ENCODE measurements at regions not wholly inside any gene's neighbourhood (a gene's known extent, or its start where the extent isn't known, plus 50 kb on each side); places are given as distances from the start of the nearest gene placed in this dataset.

DNA sequence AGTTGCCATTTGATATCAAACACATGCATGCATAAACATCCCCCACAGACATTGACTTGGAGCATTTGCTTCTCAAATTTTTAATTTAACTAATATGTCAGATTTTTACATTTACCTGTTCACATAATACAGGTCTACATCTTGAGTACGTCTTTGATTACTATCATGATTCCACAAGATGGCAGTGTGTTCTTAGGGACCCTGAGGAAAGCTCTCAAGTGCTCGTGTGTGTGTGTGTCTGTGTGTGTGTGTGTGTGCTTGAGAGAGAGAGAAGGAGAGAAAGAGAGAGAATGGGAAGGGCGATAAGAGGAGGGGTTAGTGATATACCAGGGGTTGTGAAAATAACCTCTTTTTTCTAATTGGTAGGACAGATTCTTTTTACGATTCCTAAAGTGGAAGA lies 167.1 kb upstream of the OR4E1 start:
- Mint-ChIP-seq H3K27me3 (peaks cover 13 to 19% of the 10 kb centered on the region in 2 donors), H3K4me1 (peaks cover 2 to 10% (median 10%) of the 10 kb centered on the region in 3 donors), H3K9me3 (no peaks in the 10 kb centered on the region), H3K27ac (peak overlapping the region in 1 of 2 donors; percentile 84), H3K36me3 (no peaks in the 10 kb centered on the region), H3K4me3 (peak overlapping the region; percentile 58 to 71 (median 60))
- Histone ChIP-seq H3K4me3 (ENCODE audit: control insufficient read depth in 1 of 2, extremely low read depth in 1 of 2, low read length in 1 of 2) (peak overlapping the region in 1 of 2 donors; percentile 23), H3K9me3 (no peaks in the 10 kb centered on the region), H3K27me3 (replicated peaks in 1 of 2; ENCODE audit: control insufficient read depth in 2 of 2, extremely low read depth in 1 of 2, insufficient read depth in 2 of 2, low read length in 1 of 2) (peaks cover 0 to 6% of the 10 kb centered on the region in 2 experiments), H3K4me1 (ENCODE audit: control insufficient read depth in 1 of 2, extremely low read depth in 1 of 2, insufficient read depth in 2 of 2, low read length in 2 of 2) (no peaks in the 10 kb centered on the region), H3K27ac (ENCODE audit: low read length) (no peak overlapping the region), H3K36me3 (ENCODE audit: control insufficient read depth in 2 of 2, extremely low read depth in 1 of 2, insufficient read depth in 1 of 2, low read length in 1 of 2) (no peaks in the 10 kb centered on the region)
- no CpG with 5 or more reads among the region's 4 CpGs for WGBS (ENCODE audit: insufficient coverage)
- ATAC-seq (replicated peaks in 1 of 4) = peak; percentile 15 to 61 (median 54)
- CTCF ChIA-PET = interaction anchor here (0.7 to 1.9 kb wide), 6 partner anchors 10 to 92 kb away, joined by 3 to 8 read pairs (median 4); no protein-coding TSS in a partner anchor
- POLR2A ChIA-PET = interaction anchor here in 1 of 2 donors (0.6 kb wide), 1 partner anchor 712 kb away, joined by 15 read pairs; no protein-coding TSS in a partner anchor
- peak in 3 of 35 experiments; percentile 7 to 50 (median 9) for DNase-seq

DNA sequence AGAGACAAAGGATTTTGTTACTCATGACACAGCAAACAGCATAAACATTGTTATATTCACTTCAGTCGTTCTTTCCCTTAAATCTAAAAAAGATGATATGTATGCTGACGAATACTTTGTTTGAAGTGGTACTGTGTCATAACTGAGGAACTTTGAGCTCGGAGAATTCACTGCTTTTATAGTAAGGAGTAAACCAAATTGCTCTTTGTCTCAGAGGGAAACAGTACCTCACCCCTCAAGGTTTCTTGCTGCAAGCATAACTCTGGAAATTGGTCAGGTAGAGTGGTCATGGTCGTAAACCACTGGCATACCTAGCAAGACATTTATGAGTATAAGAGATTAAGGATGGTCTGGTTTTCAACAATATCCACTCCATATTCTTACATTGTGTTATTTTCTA lies 160.2 kb upstream of the OR4E1 start:
- no peaks in the 10 kb centered on the region for H3K9me3 Mint-ChIP-seq
- peaks cover 27 to 37% of the 10 kb centered on the region in 2 donors for H3K27me3 Mint-ChIP-seq
- Histone ChIP-seq H3K36me3 (ENCODE audit: control insufficient read depth in 2 of 2, extremely low read depth in 1 of 2, insufficient read depth in 1 of 2, low read length in 1 of 2) (no peaks in the 10 kb centered on the region), H3K4me1 (ENCODE audit: control insufficient read depth in 1 of 2, extremely low read depth in 1 of 2, insufficient read depth in 2 of 2, low read length in 2 of 2) (no peaks in the 10 kb centered on the region), H3K27ac (ENCODE audit: low read length) (no peak overlapping the region), H3K4me3 (ENCODE audit: control insufficient read depth in 1 of 2, extremely low read depth in 1 of 2, low read length in 1 of 2) (no peak overlapping the region), H3K9me3 (no peaks in the 10 kb centered on the region), H3K27me3 (replicated peaks in 1 of 2; ENCODE audit: control insufficient read depth in 2 of 2, extremely low read depth in 1 of 2, insufficient read depth in 2 of 2, low read length in 1 of 2) (peaks cover 0 to 23% of the 10 kb centered on the region in 2 experiments)
- H3K4me1 Mint-ChIP-seq = no peaks in the 10 kb centered on the region
- DNase-seq (no peak), ATAC-seq (replicated peaks in 1 of 4) (no peak)
- WGBS (ENCODE audit: insufficient coverage) = no CpG with 5 or more reads among the region's 4 CpGs
- no peaks in the 10 kb centered on the region for H3K36me3 Mint-ChIP-seq
- ChIA-PET CTCF (no interaction called here), POLR2A (no interaction called here)
- H3K4me3 Mint-ChIP-seq = no peak overlapping the region
- H3K27ac Mint-ChIP-seq = no peak overlapping the region

DNA sequence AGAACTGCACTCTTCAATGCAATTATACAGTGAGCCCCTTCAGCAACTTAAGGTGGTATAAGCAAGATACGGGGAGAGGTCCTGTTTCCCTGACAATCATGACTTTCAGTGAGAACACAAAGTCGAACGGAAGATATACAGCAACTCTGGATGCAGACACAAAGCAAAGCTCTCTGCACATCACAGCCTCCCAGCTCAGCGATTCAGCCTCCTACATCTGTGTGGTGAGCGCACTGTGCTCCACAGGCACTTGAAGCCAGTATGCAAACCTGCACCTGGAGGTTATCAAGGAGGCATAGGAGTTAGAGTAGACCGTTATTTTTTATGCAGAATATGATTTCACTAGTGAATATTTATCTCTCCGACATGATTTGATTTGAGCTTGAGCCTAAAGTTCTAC lies 152.2 kb upstream of the OR4E1 start:
- ChIA-PET POLR2A (no interaction called here), CTCF (interaction anchor here (0.7 to 1.6 kb wide), 3 partner anchors 24 to 57 kb away, joined by 3 to 4 read pairs (median 4); no protein-coding TSS in a partner anchor)
- Histone ChIP-seq H3K4me3 (ENCODE audit: control insufficient read depth in 1 of 2, extremely low read depth in 1 of 2, low read length in 1 of 2) (peak overlapping the region; percentile 7 to 17), H3K36me3 (ENCODE audit: control insufficient read depth in 2 of 2, extremely low read depth in 1 of 2, insufficient read depth in 1 of 2, low read length in 1 of 2) (no peaks in the 10 kb centered on the region), H3K27ac (ENCODE audit: low read length) (no peak overlapping the region), H3K4me1 (ENCODE audit: control insufficient read depth in 1 of 2, extremely low read depth in 1 of 2, insufficient read depth in 2 of 2, low read length in 2 of 2) (no peaks in the 10 kb centered on the region), H3K9me3 (no peaks in the 10 kb centered on the region), H3K27me3 (replicated peaks in 1 of 2; ENCODE audit: control insufficient read depth in 2 of 2, extremely low read depth in 1 of 2, insufficient read depth in 2 of 2, low read length in 1 of 2) (peaks cover 0 to 5% of the 10 kb centered on the region in 2 experiments)
- Mint-ChIP-seq H3K4me1 (peaks cover 4 to 6% (median 5%) of the 10 kb centered on the region in 3 donors), H3K9me3 (no peaks in the 10 kb centered on the region), H3K27ac (peak overlapping the region; percentile 41 to 45), H3K4me3 (peak overlapping the region; percentile 48 to 65 (median 62)), H3K27me3 (peaks cover 29 to 33% of the 10 kb centered on the region in 2 donors), H3K36me3 (no peaks in the 10 kb centered on the region)
- peak in 1 of 4 experiments; percentile 61 for ATAC-seq (replicated peaks in 1 of 4)
- no peak for DNase-seq
- WGBS (ENCODE audit: insufficient coverage) = no CpG with 5 or more reads among the region's 7 CpGs

DNA sequence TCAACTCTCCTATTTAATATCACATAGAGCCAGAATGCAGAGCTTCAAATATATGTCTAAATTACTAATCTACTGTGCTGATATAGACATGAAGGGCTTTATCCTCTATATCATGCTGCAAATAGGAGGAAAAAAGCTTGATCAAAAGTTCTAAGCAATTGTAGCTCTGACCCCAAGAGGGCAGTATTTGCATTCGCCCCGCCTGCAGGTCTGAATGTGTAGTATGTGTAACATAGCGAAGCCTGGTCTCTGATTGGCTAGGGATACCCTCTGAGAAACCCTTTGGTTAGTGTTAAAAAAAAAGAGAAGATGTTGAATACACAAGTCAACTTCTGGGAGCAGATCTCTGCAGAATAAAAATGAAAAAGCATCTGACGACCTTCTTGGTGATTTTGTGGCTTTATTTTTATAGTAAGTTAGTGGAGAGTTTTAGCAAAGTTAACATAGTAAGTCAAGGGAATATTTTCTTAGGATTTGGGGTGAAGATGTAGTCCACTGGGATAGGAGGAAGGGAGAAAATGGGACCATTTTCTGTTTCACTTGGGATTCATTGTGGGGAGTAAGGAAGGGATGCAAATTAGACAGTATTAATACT lies 151.6 kb upstream of the OR4E1 start:
- WGBS (ENCODE audit: insufficient coverage) = 11% methylated on average over 4 of the region's 4 CpGs
- H3K4me3 ChIP-seq (ENCODE audit: control insufficient read depth in 1 of 2, extremely low read depth in 1 of 2, low read length in 1 of 2) = peak overlapping the region; percentile 7 to 17
- Mint-ChIP-seq H3K27ac (peak overlapping the region; percentile 41 to 45), H3K9me3 (no peaks in the 10 kb centered on the region), H3K27me3 (peaks cover 34 to 37% of the 10 kb centered on the region in 2 donors), H3K4me3 (peak overlapping the region; percentile 48 to 65 (median 62)), H3K36me3 (no peaks in the 10 kb centered on the region), H3K4me1 (peaks cover 4 to 9% (median 6%) of the 10 kb centered on the region in 3 donors)
- DNase-seq (peak in 30 of 35 experiments; percentile 10 to 73 (median 28)), ATAC-seq (replicated peaks in 1 of 4) (peak; percentile 86 to 97 (median 91))
- H3K36me3 ChIP-seq (ENCODE audit: control insufficient read depth in 2 of 2, extremely low read depth in 1 of 2, insufficient read depth in 1 of 2, low read length in 1 of 2) = no peaks in the 10 kb centered on the region
- no peaks in the 10 kb centered on the region for H3K4me1 ChIP-seq (ENCODE audit: control insufficient read depth in 1 of 2, extremely low read depth in 1 of 2, insufficient read depth in 2 of 2, low read length in 2 of 2)
- ChIA-PET POLR2A (interaction anchor here in 1 of 2 donors (0.6 to 1.1 kb wide), 3 partner anchors 22 to 1048 kb away, joined by 3 to 7 read pairs (median 3); no protein-coding TSS in a partner anchor), CTCF (interaction anchor here (0.5 to 1.7 kb wide), 10 partner anchors 9 to 1255 kb away, joined by 3 to 6 read pairs (median 4); no protein-coding TSS in a partner anchor)
- no peak overlapping the region for H3K27ac ChIP-seq (ENCODE audit: low read length)
- peaks cover 0 to 5% of the 10 kb centered on the region in 2 experiments for H3K27me3 ChIP-seq (replicated peaks in 1 of 2; ENCODE audit: control insufficient read depth in 2 of 2, extremely low read depth in 1 of 2, insufficient read depth in 2 of 2, low read length in 1 of 2)
- no peaks in the 10 kb centered on the region for H3K9me3 ChIP-seq

DNA sequence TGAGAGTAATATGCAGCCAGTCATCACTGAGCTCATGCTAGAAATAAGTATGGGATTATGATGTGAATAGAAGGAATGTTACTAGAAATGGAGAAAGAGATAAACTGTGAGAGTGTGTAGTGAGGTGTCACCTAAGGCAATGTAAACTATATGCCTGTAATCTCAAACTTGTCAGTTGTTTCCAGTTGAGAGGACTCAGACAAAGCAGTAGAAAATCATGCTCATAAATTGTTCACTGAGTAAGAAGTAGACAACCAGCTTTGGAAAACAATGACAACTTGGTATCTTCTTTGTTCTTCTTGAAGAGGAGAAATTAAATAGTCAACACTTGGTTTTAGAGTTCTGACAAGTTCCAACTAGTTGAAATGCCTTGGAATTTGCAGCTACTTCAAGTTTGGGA lies 148.5 kb upstream of the OR4E1 start:
- no peaks in the 10 kb centered on the region for H3K4me1 ChIP-seq (ENCODE audit: control insufficient read depth in 1 of 2, extremely low read depth in 1 of 2, insufficient read depth in 2 of 2, low read length in 2 of 2)
- Mint-ChIP-seq H3K27me3 (peaks cover 21 to 25% of the 10 kb centered on the region in 2 donors), H3K27ac (no peak overlapping the region), H3K4me3 (no peak overlapping the region), H3K9me3 (peaks cover under 1 to 11% (median 3%) of the 10 kb centered on the region in 3 donors), H3K4me1 (peaks cover 4 to 11% (median 6%) of the 10 kb centered on the region in 3 donors), H3K36me3 (no peaks in the 10 kb centered on the region)
- POLR2A ChIA-PET = interaction anchor here in 1 of 2 donors (0.6 kb wide), 1 partner anchor 1588 kb away, joined by 7 read pairs; no protein-coding TSS in a partner anchor
- no peaks in the 10 kb centered on the region for H3K9me3 ChIP-seq
- no peak overlapping the region for H3K27ac ChIP-seq (ENCODE audit: low read length)
- DNase-seq = no peak
- H3K27me3 ChIP-seq (replicated peaks in 1 of 2; ENCODE audit: control insufficient read depth in 2 of 2, extremely low read depth in 1 of 2, insufficient read depth in 2 of 2, low read length in 1 of 2) = peaks cover 0 to 2% of the 10 kb centered on the region in 2 experiments
- H3K4me3 ChIP-seq (ENCODE audit: control insufficient read depth in 1 of 2, extremely low read depth in 1 of 2, low read length in 1 of 2) = no peak overlapping the region
- ATAC-seq (replicated peaks in 1 of 4) = no peak
- CTCF ChIA-PET = no interaction called here
- H3K36me3 ChIP-seq (ENCODE audit: control insufficient read depth in 2 of 2, extremely low read depth in 1 of 2, insufficient read depth in 1 of 2, low read length in 1 of 2) = no peaks in the 10 kb centered on the region

DNA sequence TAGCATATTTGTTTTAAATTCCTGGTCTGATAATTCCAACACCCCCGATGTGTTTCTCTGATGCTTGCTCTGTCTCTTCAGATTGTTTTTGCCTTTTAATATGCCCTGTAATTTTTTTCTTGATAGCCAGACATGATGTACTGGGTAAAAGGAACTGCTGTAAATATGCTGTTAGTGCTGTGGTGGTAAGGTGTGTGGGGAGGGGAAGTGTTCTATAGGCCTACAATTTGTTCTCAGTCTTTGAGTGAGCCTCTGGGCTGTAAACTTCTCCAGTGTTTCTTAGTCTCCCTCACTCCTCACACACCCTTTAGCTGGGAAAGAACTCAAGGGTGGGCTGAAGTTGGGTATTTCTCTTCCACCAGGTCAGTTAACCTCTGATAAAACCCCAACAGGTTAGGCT lies 147.0 kb upstream of the OR4E1 start:
- H3K27me3 Mint-ChIP-seq = peaks cover 21% of the 10 kb centered on the region in 2 donors
- ATAC-seq (replicated peaks in 1 of 4) = no peak
- no peaks in the 10 kb centered on the region for H3K36me3 Mint-ChIP-seq
- peak overlapping the region in 1 of 2 donors; percentile 5 for H3K27ac Mint-ChIP-seq
- ChIA-PET POLR2A (no interaction called here), CTCF (no interaction called here)
- WGBS (ENCODE audit: insufficient coverage) = no CpG with 5 or more reads among the region's 1 CpG
- Histone ChIP-seq H3K27ac (ENCODE audit: low read length) (no peak overlapping the region), H3K4me3 (ENCODE audit: control insufficient read depth in 1 of 2, extremely low read depth in 1 of 2, low read length in 1 of 2) (no peak overlapping the region), H3K9me3 (no peaks in the 10 kb centered on the region), H3K4me1 (ENCODE audit: control insufficient read depth in 1 of 2, extremely low read depth in 1 of 2, insufficient read depth in 2 of 2, low read length in 2 of 2) (no peaks in the 10 kb centered on the region), H3K36me3 (ENCODE audit: control insufficient read depth in 2 of 2, extremely low read depth in 1 of 2, insufficient read depth in 1 of 2, low read length in 1 of 2) (no peaks in the 10 kb centered on the region), H3K27me3 (replicated peaks in 1 of 2; ENCODE audit: control insufficient read depth in 2 of 2, extremely low read depth in 1 of 2, insufficient read depth in 2 of 2, low read length in 1 of 2) (no peaks in the 10 kb centered on the region)
- H3K9me3 Mint-ChIP-seq = peaks cover 8 to 23% (median 10%) of the 10 kb centered on the region in 3 donors
- no peak for DNase-seq
- peaks cover 4 to 10% (median 6%) of the 10 kb centered on the region in 3 donors for H3K4me1 Mint-ChIP-seq
- H3K4me3 Mint-ChIP-seq = no peak overlapping the region

Measured in T-cell (primary cell).